ENCODE measurements at regions not wholly inside any gene's neighbourhood (a gene's known extent, or its start where the extent isn't known, plus 50 kb on each side); places are given as distances from the start of the nearest gene placed in this dataset.

DNA sequence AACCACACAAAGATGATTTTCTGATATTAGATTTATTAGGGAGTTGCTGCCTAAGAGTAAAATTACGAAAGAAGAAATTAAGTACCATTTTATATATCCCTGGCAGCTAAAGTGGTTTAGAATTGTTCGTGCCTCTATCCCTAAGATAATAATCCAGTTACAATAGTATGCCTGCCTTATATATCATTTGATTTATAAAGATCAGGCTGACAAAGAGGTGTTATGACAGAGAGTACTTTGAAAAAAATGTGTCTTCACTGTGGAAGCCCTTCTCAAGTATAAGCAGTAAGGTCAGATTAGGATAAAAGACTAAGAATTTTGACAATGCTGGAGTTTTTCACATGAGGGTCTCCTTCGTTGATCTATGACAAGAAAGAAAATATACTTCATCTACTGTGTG, 619.9 kb downstream of the ADGRL2 start:
- TF ChIP-seq TAF1 (IDR thresholded peaks at IDR 0.05; ENCODE audit: borderline replicate concordance, insufficient read depth, low read length) (no peak), POLR2AphosphoS5 (IDR thresholded peaks at IDR 0.05; ENCODE audit: low read depth, low read length) (no peak), FOXP2 (optimal IDR thresholded peaks at IDR 0.05; ENCODE audit: borderline replicate concordance, extremely low read depth, extremely low read length, insufficient read depth) (no peak), SIN3A (IDR thresholded peaks at IDR 0.05; ENCODE audit: borderline replicate concordance, insufficient read depth, low read length) (no peak)
- TF ChIP-seq, protein P1, sequence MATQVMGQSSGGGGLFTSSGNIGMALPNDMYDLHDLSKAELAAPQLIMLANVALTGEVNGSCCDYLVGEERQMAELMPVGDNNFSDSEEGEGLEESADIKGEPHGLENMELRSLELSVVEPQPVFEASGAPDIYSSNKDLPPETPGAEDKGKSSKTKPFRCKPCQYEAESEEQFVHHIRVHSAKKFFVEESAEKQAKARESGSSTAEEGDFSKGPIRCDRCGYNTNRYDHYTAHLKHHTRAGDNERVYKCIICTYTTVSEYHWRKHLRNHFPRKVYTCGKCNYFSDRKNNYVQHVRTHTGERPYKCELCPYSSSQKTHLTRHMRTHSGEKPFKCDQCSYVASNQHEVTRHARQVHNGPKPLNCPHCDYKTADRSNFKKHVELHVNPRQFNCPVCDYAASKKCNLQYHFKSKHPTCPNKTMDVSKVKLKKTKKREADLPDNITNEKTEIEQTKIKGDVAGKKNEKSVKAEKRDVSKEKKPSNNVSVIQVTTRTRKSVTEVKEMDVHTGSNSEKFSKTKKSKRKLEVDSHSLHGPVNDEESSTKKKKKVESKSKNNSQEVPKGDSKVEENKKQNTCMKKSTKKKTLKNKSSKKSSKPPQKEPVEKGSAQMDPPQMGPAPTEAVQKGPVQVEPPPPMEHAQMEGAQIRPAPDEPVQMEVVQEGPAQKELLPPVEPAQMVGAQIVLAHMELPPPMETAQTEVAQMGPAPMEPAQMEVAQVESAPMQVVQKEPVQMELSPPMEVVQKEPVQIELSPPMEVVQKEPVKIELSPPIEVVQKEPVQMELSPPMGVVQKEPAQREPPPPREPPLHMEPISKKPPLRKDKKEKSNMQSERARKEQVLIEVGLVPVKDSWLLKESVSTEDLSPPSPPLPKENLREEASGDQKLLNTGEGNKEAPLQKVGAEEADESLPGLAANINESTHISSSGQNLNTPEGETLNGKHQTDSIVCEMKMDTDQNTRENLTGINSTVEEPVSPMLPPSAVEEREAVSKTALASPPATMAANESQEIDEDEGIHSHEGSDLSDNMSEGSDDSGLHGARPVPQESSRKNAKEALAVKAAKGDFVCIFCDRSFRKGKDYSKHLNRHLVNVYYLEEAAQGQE (IDR thresholded peaks at IDR 0.05; ENCODE audit: insufficient read depth in 1 of 2, low read depth in 2 of 2, low read length in 2 of 2), result no peak

DNA sequence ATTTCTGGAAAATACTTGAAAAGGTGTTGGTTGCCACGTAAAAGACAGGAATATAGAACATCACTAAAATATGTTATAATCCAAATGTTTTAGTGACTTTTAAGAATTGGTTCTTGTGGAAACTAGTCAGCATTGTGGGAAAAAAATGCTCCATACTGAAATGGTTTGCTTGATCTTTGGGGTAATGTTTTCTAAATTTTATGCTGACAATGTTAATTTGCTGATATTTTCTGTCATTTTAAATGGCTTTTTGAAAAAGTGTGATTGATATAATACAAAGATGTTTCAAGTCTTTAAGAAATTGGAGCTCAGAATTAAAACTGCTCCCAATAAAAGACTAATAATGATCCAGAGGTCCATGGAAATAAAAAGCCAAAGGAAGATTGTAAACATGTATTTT, 610.9 kb downstream of the ADGRL2 start:
- no peak for TF ChIP-seq POLR2AphosphoS5 (IDR thresholded peaks at IDR 0.05; ENCODE audit: low read depth, low read length)
- TF ChIP-seq SIN3A (IDR thresholded peaks at IDR 0.05; ENCODE audit: borderline replicate concordance, insufficient read depth, low read length), result no peak
- TF ChIP-seq FOXP2 (optimal IDR thresholded peaks at IDR 0.05; ENCODE audit: borderline replicate concordance, extremely low read depth, extremely low read length, insufficient read depth), result no peak
- TF ChIP-seq TAF1 (IDR thresholded peaks at IDR 0.05; ENCODE audit: borderline replicate concordance, insufficient read depth, low read length), result no peak
- TF ChIP-seq, protein P1 (IDR thresholded peaks at IDR 0.05; ENCODE audit: insufficient read depth in 1 of 2, low read depth in 2 of 2, low read length in 2 of 2), result no peak

DNA sequence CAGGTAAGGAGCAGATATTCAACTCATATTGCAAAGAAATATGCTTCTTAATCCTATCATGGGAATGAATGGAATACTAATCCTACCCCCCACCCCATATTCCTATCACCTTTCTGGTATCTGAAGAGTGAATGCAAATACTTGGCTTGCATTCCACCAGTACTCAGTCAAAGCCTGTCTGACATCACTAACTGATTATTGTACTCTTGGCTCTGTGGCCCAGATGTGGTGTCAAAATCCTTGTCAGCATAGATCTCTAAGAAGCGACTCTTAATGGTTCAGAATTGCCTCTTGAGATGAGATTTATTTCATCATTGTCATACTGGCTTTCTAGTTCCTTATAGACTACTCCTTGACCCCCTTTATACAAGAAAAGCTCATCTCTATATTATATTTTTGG, 604.6 kb downstream of the ADGRL2 start:
- TF ChIP-seq TAF1 (IDR thresholded peaks at IDR 0.05; ENCODE audit: borderline replicate concordance, insufficient read depth, low read length) (no peak), FOXP2 (optimal IDR thresholded peaks at IDR 0.05; ENCODE audit: borderline replicate concordance, extremely low read depth, extremely low read length, insufficient read depth) (no peak)

DNA sequence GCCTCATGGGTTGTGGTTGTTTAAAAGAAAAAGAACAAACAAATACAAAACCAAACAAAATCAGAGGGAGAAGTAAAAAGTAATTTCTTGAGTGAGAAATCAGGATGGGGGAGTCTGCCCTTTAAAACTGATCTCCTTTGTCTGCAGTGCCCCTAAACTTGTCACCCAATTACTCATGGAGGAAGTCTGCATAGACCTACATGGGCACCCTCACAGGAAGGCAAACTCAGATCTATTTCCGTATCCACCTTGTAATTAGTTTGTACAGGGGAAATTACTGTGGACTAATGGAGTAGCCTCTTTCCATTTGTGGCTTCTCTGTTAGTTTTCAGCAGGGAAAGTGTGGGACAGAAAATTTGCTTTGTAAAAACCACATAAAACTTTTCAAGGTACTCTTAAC, 600.4 kb downstream of the ADGRL2 start:
- TF ChIP-seq TAF1 (IDR thresholded peaks at IDR 0.05; ENCODE audit: borderline replicate concordance, insufficient read depth, low read length) (no peak), POLR2AphosphoS5 (IDR thresholded peaks at IDR 0.05; ENCODE audit: low read depth, low read length) (no peak), FOXP2 (optimal IDR thresholded peaks at IDR 0.05; ENCODE audit: borderline replicate concordance, extremely low read depth, extremely low read length, insufficient read depth) (no peak), SIN3A (IDR thresholded peaks at IDR 0.05; ENCODE audit: borderline replicate concordance, insufficient read depth, low read length) (no peak)
- TF ChIP-seq, protein P1 (IDR thresholded peaks at IDR 0.05; ENCODE audit: insufficient read depth in 1 of 2, low read depth in 2 of 2, low read length in 2 of 2), result no peak

DNA sequence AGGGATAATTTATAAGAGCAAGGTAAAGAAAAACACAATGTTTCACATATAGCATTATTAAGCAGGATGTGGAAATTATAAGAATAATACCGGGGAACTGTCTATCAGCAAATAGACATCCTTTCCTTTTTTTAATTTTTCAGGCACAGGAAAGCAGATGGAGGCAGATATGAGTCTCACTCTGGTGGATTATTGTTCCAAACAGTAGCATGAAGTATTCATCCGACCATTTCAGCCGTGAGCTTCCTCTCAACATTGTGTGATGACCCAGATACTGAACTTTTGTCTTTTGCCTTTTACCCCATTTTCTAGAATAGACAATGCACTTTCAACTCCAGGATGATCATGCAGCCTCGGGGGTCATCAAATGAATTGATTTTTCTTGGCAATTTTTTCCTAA, 599.8 kb downstream of the ADGRL2 start:
- TF ChIP-seq FOXP2 (optimal IDR thresholded peaks at IDR 0.05; ENCODE audit: borderline replicate concordance, extremely low read depth, extremely low read length, insufficient read depth), result no peak
- no peak for TF ChIP-seq POLR2AphosphoS5 (IDR thresholded peaks at IDR 0.05; ENCODE audit: low read depth, low read length)

DNA sequence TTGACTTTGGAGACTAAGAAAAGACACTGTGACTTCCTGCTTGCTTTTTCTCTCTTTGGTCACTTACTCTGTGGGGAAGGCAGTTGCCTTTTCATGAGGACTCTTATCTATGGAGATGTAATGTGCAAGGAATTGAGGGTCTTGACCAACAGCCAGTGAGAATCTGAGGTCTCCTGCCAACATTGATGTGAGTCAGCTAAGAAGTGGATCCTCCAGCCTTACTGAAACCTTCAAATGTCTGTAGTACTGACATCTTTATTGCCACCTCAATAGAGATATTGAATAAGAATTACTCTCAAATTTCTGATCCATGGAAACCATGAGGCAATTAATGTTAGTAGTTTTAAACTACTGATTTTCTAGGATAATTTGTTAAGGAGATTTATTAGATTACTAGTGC, 598.4 kb downstream of the ADGRL2 start:
- no peak for TF ChIP-seq TAF1 (IDR thresholded peaks at IDR 0.05; ENCODE audit: borderline replicate concordance, insufficient read depth, low read length)

DNA sequence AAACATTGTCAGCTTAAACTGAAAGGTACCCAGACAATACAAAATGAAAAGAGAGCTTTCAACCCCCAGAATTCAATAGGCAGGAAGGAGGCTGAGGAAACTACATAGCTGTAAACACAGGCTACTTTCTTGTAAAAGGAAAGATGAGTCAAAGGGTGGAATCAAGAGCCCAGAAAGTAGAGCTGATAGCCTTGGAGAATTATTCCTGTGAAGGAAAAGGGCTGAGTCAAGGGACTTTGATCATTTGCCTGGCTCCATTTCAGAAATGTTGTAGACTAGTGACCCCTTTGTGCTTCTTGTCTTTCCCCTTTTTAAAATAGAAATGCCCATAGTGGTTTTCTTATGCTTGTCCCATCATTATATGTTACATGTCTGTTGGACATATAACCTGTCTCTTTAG, 597.6 kb downstream of the ADGRL2 start:
- TF ChIP-seq FOXP2 (optimal IDR thresholded peaks at IDR 0.05; ENCODE audit: borderline replicate concordance, extremely low read depth, extremely low read length, insufficient read depth), result no peak
- TF ChIP-seq, protein P1 (IDR thresholded peaks at IDR 0.05; ENCODE audit: insufficient read depth in 1 of 2, low read depth in 2 of 2, low read length in 2 of 2), result no peak
- TF ChIP-seq SIN3A (IDR thresholded peaks at IDR 0.05; ENCODE audit: borderline replicate concordance, insufficient read depth, low read length), result no peak
- TF ChIP-seq TAF1 (IDR thresholded peaks at IDR 0.05; ENCODE audit: borderline replicate concordance, insufficient read depth, low read length), result no peak
- TF ChIP-seq POLR2AphosphoS5 (IDR thresholded peaks at IDR 0.05; ENCODE audit: low read depth, low read length), result no peak
